ENCODE measurements at regions not wholly inside any gene's neighbourhood (a gene's known extent, or its start where the extent isn't known, plus 50 kb on each side); places are given as distances from the start of the nearest gene placed in this dataset.

DNA sequence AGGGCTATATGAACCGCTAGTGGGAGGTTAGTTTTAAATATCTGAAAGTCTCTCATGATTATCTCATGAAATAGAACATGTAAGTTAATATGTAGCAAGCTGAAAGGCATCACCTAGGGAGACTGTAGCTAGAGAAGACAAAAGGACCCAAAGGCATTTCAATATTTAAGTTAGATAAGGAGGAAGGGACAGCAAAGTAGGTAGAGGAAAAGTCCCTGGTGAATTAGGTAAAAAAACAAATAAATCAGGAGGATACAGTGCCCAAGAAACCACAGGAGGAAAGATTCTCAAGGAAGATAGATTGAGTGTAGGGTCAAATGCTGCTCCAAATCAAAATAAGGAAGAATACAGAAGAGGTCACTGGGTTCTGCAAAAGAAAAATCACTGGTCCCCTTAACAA is 175.5 kb downstream of the GASK1B start:
- Mint-ChIP-seq H3K27ac (no peak overlapping the region), H3K4me1 (ENCODE audit: low read depth) (no peaks in the 10 kb centered on the region), H3K27me3 (no peaks in the 10 kb centered on the region), H3K4me3 (no peak overlapping the region), H3K36me3 (ENCODE audit: low read depth) (no peaks in the 10 kb centered on the region), H3K9me3 (no peaks in the 10 kb centered on the region)
- TF ChIP-seq, protein P1, sequence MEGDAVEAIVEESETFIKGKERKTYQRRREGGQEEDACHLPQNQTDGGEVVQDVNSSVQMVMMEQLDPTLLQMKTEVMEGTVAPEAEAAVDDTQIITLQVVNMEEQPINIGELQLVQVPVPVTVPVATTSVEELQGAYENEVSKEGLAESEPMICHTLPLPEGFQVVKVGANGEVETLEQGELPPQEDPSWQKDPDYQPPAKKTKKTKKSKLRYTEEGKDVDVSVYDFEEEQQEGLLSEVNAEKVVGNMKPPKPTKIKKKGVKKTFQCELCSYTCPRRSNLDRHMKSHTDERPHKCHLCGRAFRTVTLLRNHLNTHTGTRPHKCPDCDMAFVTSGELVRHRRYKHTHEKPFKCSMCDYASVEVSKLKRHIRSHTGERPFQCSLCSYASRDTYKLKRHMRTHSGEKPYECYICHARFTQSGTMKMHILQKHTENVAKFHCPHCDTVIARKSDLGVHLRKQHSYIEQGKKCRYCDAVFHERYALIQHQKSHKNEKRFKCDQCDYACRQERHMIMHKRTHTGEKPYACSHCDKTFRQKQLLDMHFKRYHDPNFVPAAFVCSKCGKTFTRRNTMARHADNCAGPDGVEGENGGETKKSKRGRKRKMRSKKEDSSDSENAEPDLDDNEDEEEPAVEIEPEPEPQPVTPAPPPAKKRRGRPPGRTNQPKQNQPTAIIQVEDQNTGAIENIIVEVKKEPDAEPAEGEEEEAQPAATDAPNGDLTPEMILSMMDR (IDR thresholded peaks at IDR 0.05), result no peak
- Histone ChIP-seq H3K4me3 (ENCODE audit: low read length) (no peak overlapping the region), H3K36me3 (ENCODE audit: insufficient read depth, low read length) (no peaks in the 10 kb centered on the region), H3K4me1 (ENCODE audit: insufficient read depth, low read length) (no peaks in the 10 kb centered on the region), H3K27ac (ENCODE audit: low read depth in 1 of 2, low read length in 2 of 2) (no peak overlapping the region), H3K27me3 (ENCODE audit: control insufficient read depth in 1 of 2, insufficient read depth in 2 of 2, low read length in 2 of 2) (no peaks in the 10 kb centered on the region), H3K9me3 (ENCODE audit: control insufficient read depth in 1 of 2, insufficient read depth in 1 of 2, low read length in 2 of 2) (no peaks in the 10 kb centered on the region)
- DNase-seq (no peak), ATAC-seq (ENCODE audit: poor library complexity) (no peak)
- ChIA-PET CTCF (no interaction called here), POLR2A (interaction anchor here (1.1 kb wide), 1 partner anchor 16 kb away, joined by 3 read pairs; no protein-coding TSS in a partner anchor)
- intact Hi-C loops (cut with DNase I, micrococcal nuclease), result loop anchor here (10.0 kb wide), 2 partner anchors 628 to 1208 kb away; no protein-coding TSS in a partner anchor

DNA sequence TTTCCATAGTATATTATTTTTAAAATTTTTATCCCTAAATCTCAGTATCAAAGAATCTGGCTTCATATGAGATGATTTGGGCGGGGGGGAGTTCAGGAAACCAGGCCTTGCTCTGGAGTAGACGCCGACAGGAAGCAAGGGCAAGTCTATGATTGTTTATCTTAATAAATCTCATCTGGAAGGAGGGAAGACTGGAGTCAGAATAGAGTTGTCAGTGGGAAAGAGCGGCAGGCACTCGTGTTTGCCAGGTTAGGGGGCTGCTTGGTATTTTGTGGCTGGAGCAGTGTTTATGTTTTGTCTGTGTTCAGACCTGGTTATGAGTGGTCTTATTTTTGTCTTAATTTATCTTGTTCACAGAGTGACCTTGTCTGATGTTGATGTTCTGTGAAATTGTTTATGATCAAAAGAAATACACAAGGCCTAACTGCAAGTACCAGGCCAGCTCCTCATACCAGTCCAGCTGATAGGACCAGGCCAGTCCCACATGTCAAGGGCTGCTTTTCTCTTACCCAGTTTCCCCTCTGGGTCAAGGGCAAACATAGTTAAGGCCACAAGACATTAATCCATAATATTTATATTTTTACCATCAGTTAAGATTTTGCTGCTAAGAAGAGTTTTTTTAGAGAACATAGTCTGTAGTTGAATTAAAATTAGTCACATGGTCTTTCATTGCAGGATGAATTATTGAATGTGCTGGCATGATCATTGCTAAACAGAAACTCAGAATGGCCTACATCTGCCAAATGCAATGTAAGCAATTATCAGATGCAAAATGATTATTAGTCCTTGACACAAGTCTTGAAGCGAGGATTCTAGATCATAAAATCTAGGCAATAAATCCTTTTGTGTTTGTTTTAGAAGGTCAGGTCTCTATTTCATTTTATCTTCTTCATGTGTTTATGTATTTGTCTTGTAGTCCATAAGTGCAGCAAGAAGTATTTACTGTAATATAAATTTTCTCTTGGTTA is 176.5 kb downstream of the GASK1B start:
- ATAC-seq (ENCODE audit: poor library complexity) (no peak), DNase-seq (no peak)
- Histone ChIP-seq H3K4me3 (ENCODE audit: low read length) (no peak overlapping the region), H3K36me3 (ENCODE audit: insufficient read depth, low read length) (no peaks in the 10 kb centered on the region), H3K27ac (ENCODE audit: low read depth in 1 of 2, low read length in 2 of 2) (no peak overlapping the region), H3K9me3 (ENCODE audit: control insufficient read depth in 1 of 2, insufficient read depth in 1 of 2, low read length in 2 of 2) (no peaks in the 10 kb centered on the region), H3K4me1 (ENCODE audit: insufficient read depth, low read length) (no peaks in the 10 kb centered on the region), H3K27me3 (ENCODE audit: control insufficient read depth in 1 of 2, insufficient read depth in 2 of 2, low read length in 2 of 2) (no peaks in the 10 kb centered on the region)
- Mint-ChIP-seq H3K9me3 (no peaks in the 10 kb centered on the region), H3K36me3 (ENCODE audit: low read depth) (no peaks in the 10 kb centered on the region), H3K27ac (no peak overlapping the region), H3K4me1 (ENCODE audit: low read depth) (no peaks in the 10 kb centered on the region), H3K27me3 (no peaks in the 10 kb centered on the region), H3K4me3 (no peak overlapping the region)
- TF ChIP-seq, protein P1 (IDR thresholded peaks at IDR 0.05), result no peak
- POLR2A ChIA-PET, result no interaction called here
- CTCF ChIA-PET, result no interaction called here
- intact Hi-C loops (cut with DNase I, micrococcal nuclease), result loop anchor here (10.0 kb wide), 2 partner anchors 628 to 1208 kb away; no protein-coding TSS in a partner anchor

DNA sequence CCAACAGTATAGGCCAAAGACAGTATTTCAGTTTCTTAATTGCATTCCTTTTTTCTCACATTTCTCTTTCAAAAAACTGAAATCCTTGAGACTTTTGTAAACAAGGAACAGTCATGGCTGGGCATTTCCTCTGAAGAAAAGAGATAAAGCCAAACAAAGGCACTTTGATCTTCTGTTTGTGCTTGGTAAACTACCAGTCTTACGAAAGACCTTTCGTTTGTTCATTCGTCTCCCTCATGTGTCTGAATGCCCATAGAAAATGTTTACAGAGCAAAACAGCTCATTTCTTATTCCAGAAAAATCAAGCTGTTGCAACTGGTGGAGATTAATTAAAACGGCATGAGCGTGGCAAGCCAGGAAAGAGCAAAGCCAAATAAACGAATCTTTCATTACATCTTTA is 178.0 kb downstream of the GASK1B start:
- Mint-ChIP-seq H3K27ac (no peak overlapping the region), H3K27me3 (no peaks in the 10 kb centered on the region), H3K4me1 (ENCODE audit: low read depth) (no peaks in the 10 kb centered on the region), H3K9me3 (no peaks in the 10 kb centered on the region), H3K4me3 (no peak overlapping the region), H3K36me3 (ENCODE audit: low read depth) (no peaks in the 10 kb centered on the region)
- ATAC-seq (ENCODE audit: poor library complexity) (no peak), DNase-seq (no peak)
- no peak overlapping the region for H3K4me3 ChIP-seq (ENCODE audit: low read length)
- intact Hi-C loops (cut with DNase I, micrococcal nuclease), result loop anchor here (10.0 kb wide), 2 partner anchors 630 to 1210 kb away; no protein-coding TSS in a partner anchor
- H3K9me3 ChIP-seq (ENCODE audit: control insufficient read depth in 1 of 2, insufficient read depth in 1 of 2, low read length in 2 of 2), result no peaks in the 10 kb centered on the region
- no peaks in the 10 kb centered on the region for H3K36me3 ChIP-seq (ENCODE audit: insufficient read depth, low read length)
- ChIA-PET CTCF (no interaction called here), POLR2A (no interaction called here)
- no peak overlapping the region for H3K27ac ChIP-seq (ENCODE audit: low read depth in 1 of 2, low read length in 2 of 2)
- no peaks in the 10 kb centered on the region for H3K27me3 ChIP-seq (ENCODE audit: control insufficient read depth in 1 of 2, insufficient read depth in 2 of 2, low read length in 2 of 2)
- H3K4me1 ChIP-seq (ENCODE audit: insufficient read depth, low read length), result no peaks in the 10 kb centered on the region
- TF ChIP-seq, protein P1 (IDR thresholded peaks at IDR 0.05), result no peak
